ENCODE measurements at regions not wholly inside any gene's neighbourhood (a gene's known extent, or its start where the extent isn't known, plus 50 kb on each side); places are given as distances from the start of the nearest gene placed in this dataset.
A peak's percentile ranks its signal among the peaks of the same experiment; 100 is the strongest.

DNA sequence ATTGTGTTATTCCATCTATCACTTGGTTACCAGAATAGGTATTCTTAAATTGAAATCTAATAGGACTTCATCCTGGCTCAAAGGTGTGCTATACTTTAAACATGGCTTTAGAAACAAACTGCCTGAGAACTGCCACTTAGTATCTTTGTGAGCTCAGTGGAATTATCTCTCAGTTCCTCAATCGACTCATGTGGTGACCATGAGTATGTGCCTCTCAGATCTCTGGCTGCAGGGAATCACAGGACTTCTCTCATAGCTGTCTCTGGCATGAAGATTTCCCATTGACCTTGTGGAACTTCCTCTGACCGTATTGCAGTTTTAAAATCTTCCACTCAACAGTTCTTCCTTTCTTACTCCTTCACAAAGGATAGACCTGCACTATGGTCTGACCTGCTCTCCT, 681.9 kb upstream of the BOD1L1 start:
- no peak overlapping the region for H3K27ac ChIP-seq (ENCODE audit: low read depth, low read length)
- no peaks in the 10 kb centered on the region for H3K9me3 ChIP-seq (ENCODE audit: low read depth, low read length)
- no peak for DNase-seq (ENCODE audit: insufficient read length, low spot score, missing footprints)
- H3K27me3 ChIP-seq (ENCODE audit: insufficient read depth, low read length): no peaks in the 10 kb centered on the region
- H3K79me2 ChIP-seq (ENCODE audit: insufficient read depth, low read length): no peaks in the 10 kb centered on the region
- TF ChIP-seq CTCF (IDR thresholded peaks at IDR 0.05; ENCODE audit: extremely low read depth, low read depth, low read length): no peak
- H3K36me3 ChIP-seq (ENCODE audit: insufficient read depth, low read length): no peaks in the 10 kb centered on the region
- H4K20me1 ChIP-seq (ENCODE audit: insufficient read depth, low read length): no peaks in the 10 kb centered on the region
- H3K4me2 ChIP-seq (ENCODE audit: insufficient read depth, low read length): no peak overlapping the region
- H3K4me3 ChIP-seq (ENCODE audit: insufficient read depth, low read length): no peak overlapping the region
- H3K4me1 ChIP-seq (ENCODE audit: insufficient read depth, low read length): no peaks in the 10 kb centered on the region
- no peak overlapping the region for H2AFZ ChIP-seq (ENCODE audit: low read length)

GRCh38 chr4:14313757-14314156, 686.2 kb upstream of the BOD1L1 start:
- Histone ChIP-seq H3K4me1 (ENCODE audit: insufficient read depth, low read length) (no peaks in the 10 kb centered on the region), H3K4me3 (ENCODE audit: insufficient read depth, low read length) (no peak overlapping the region), H2AFZ (ENCODE audit: low read length) (no peak overlapping the region), H3K27me3 (ENCODE audit: insufficient read depth, low read length) (no peaks in the 10 kb centered on the region), H3K79me2 (ENCODE audit: insufficient read depth, low read length) (no peaks in the 10 kb centered on the region), H3K36me3 (ENCODE audit: insufficient read depth, low read length) (no peaks in the 10 kb centered on the region), H4K20me1 (ENCODE audit: insufficient read depth, low read length) (no peaks in the 10 kb centered on the region), H3K27ac (ENCODE audit: low read depth, low read length) (no peak overlapping the region), H3K4me2 (ENCODE audit: insufficient read depth, low read length) (no peak overlapping the region), H3K9me3 (ENCODE audit: low read depth, low read length) (no peaks in the 10 kb centered on the region)
- TF ChIP-seq CTCF (IDR thresholded peaks at IDR 0.05; ENCODE audit: extremely low read depth, low read depth, low read length): no peak
- no peak for DNase-seq (ENCODE audit: insufficient read length, low spot score, missing footprints)

DNA sequence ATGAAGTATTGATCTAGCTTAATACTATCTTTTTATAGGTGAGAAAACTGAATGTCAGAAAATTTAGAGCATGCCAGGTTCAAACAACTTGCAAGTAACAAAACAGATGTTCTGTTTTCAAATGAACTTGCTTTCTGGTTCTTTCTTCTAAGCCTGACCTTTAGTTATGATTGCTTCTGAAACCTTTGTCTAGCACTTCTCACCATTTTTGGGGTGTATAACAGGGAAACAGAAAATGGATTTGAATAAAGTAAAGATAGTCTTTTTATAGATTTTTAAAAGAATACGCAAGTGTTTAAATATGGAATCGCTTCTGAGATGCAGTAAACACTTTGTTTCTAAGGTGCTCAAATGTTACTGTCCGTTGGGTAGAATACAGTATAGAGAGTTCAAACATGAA, 687.2 kb upstream of the CPEB2 start:
- H3K4me2 ChIP-seq (ENCODE audit: insufficient read depth, low read length): no peak overlapping the region
- no peaks in the 10 kb centered on the region for H3K9me3 ChIP-seq (ENCODE audit: low read depth, low read length)
- H3K4me3 ChIP-seq (ENCODE audit: insufficient read depth, low read length): no peak overlapping the region
- no peaks in the 10 kb centered on the region for H3K36me3 ChIP-seq (ENCODE audit: insufficient read depth, low read length)
- TF ChIP-seq CTCF (IDR thresholded peaks at IDR 0.05; ENCODE audit: extremely low read depth, low read depth, low read length): no peak
- no peak overlapping the region for H2AFZ ChIP-seq (ENCODE audit: low read length)
- DNase-seq (ENCODE audit: insufficient read length, low spot score, missing footprints): no peak
- no peak overlapping the region for H3K27ac ChIP-seq (ENCODE audit: low read depth, low read length)
- no peaks in the 10 kb centered on the region for H3K79me2 ChIP-seq (ENCODE audit: insufficient read depth, low read length)
- no peaks in the 10 kb centered on the region for H4K20me1 ChIP-seq (ENCODE audit: insufficient read depth, low read length)
- H3K27me3 ChIP-seq (ENCODE audit: insufficient read depth, low read length): no peaks in the 10 kb centered on the region
- H3K4me1 ChIP-seq (ENCODE audit: insufficient read depth, low read length): no peaks in the 10 kb centered on the region

DNA sequence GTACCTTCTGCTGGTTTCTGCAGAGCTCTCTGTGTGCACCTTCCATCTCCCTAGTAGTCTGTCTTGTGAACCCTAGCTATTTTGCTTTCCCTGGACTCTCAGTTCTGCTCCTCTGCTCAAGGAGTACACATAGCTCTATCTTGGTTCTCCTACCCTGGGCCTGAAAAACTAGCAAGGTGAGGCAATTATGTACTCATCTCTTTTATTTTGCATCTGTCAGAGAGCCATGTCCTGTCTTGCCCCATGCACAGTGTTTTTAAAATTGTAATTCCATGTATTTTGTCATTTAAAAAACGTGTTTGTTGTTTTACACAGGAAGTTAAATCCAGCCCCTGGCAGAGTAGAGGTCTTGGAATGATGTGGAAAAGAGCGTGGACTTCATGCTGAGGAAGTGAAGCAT, 684.9 kb upstream of the CPEB2 start:
- H4K20me1 ChIP-seq (ENCODE audit: insufficient read depth, low read length): no peaks in the 10 kb centered on the region
- no peaks in the 10 kb centered on the region for H3K27me3 ChIP-seq (ENCODE audit: insufficient read depth, low read length)
- no peaks in the 10 kb centered on the region for H3K4me1 ChIP-seq (ENCODE audit: insufficient read depth, low read length)
- peak overlapping the region; percentile 12 for H2AFZ ChIP-seq (ENCODE audit: low read length)
- H3K4me3 ChIP-seq (ENCODE audit: insufficient read depth, low read length): no peak overlapping the region
- H3K4me2 ChIP-seq (ENCODE audit: insufficient read depth, low read length): no peak overlapping the region
- DNase-seq (ENCODE audit: insufficient read length, low spot score, missing footprints): no peak
- H3K27ac ChIP-seq (ENCODE audit: low read depth, low read length): no peak overlapping the region
- no peaks in the 10 kb centered on the region for H3K79me2 ChIP-seq (ENCODE audit: insufficient read depth, low read length)
- TF ChIP-seq CTCF (IDR thresholded peaks at IDR 0.05; ENCODE audit: extremely low read depth, low read depth, low read length): no peak
- H3K36me3 ChIP-seq (ENCODE audit: insufficient read depth, low read length): no peaks in the 10 kb centered on the region
- no peaks in the 10 kb centered on the region for H3K9me3 ChIP-seq (ENCODE audit: low read depth, low read length)
